K562 (cell line): ENCODE measurements at regions not wholly inside any gene's neighbourhood (a gene's known extent, or its start where the extent isn't known, plus 50 kb on each side); places are given as distances from the start of the nearest gene placed in this dataset.

Source experiments
- BCLAF1 ChIP-seq, 2 experiments: fragments of 450-650 bp in 1 of 2; IDR thresholded peaks; 2 replicates each; pipeline ENCODE4 v1.6.1; 2011 to 2017; ENCODE audit warnings: low read depth in 2 of 2, antibody characterized with exemption in 1 of 2, borderline replicate concordance in 1 of 2, low read length in 1 of 2, mild to moderate bottlenecking in 1 of 2, mixed read lengths in 1 of 2; ENCODE audit not compliant: control insufficient read depth in 1 of 2
- CTCF ChIP-seq, 3 experiments: IDR thresholded peaks in 2 of 3; conservative IDR thresholded peaks in 1 of 3; 2 replicates each; pipeline ENCODE4 v1.5.1; 2011 to 2012; ENCODE audit warnings: low read length in 3 of 3, mild to moderate bottlenecking in 3 of 3, control low read depth in 2 of 3, improper control_type of control experiment in 1 of 3, inconsistent platforms in 1 of 3, low read depth in 1 of 3, mixed read lengths in 1 of 3, moderate library complexity in 1 of 3; ENCODE audit not compliant: insufficient read depth in 2 of 3
- CTCFL ChIP-seq: IDR thresholded peaks from 2 replicates; pipeline ENCODE4 v1.6.1; 2011; ENCODE audit warnings: borderline replicate concordance, low read depth, mild to moderate bottlenecking, moderate library complexity, low read length; ENCODE audit not compliant: insufficient read depth, poor library complexity, severe bottlenecking
- GATAD2B ChIP-seq: fragments of 450-650 bp; IDR thresholded peaks from 2 replicates; pipeline ENCODE4 v1.6.1; 2017; ENCODE audit warnings: mild to moderate bottlenecking, borderline replicate concordance
- NFIX ChIP-seq: fragments of 250-450 bp; sonication (Bioruptor Pico); IDR thresholded peaks from 2 replicates; pipeline ENCODE4 v1.4.0; 2020; ENCODE audit warnings: low read depth, mild to moderate bottlenecking, moderate library complexity
- PHF21A ChIP-seq: fragments of 450-650 bp; IDR thresholded peaks from 2 replicates; pipeline ENCODE4 v1.6.1; 2017; ENCODE audit warnings: low read depth, borderline replicate concordance
- TFAM ChIP-seq: fragments of 250-450 bp; sonication (Bioruptor Pico); conservative IDR thresholded peaks from 2 replicates; pipeline ENCODE4 v1.5.0; 2021; ENCODE audit warnings: mild to moderate bottlenecking, moderate library complexity
- TGIF2 ChIP-seq: sonication (generic); formaldehyde crosslinking; IDR thresholded peaks from 2 replicates; pipeline ENCODE4 v1.8.1; 2022; ENCODE audit warnings: mild to moderate bottlenecking, missing genetic modification reagents, moderate library complexity
- TRIM28 ChIP-seq: fragments of 450-650 bp; IDR thresholded peaks from 2 replicates; pipeline ENCODE4 v1.6.1; 2017
- TF ChIP-seq, protein P1 (sequence below): fragments of 250-450 bp; sonication (Bioruptor Pico); IDR thresholded peaks from 2 replicates; pipeline ENCODE4 v1.8.0; 2021; ENCODE audit warnings: moderate library complexity, mild to moderate bottlenecking, inconsistent platforms

DNA sequence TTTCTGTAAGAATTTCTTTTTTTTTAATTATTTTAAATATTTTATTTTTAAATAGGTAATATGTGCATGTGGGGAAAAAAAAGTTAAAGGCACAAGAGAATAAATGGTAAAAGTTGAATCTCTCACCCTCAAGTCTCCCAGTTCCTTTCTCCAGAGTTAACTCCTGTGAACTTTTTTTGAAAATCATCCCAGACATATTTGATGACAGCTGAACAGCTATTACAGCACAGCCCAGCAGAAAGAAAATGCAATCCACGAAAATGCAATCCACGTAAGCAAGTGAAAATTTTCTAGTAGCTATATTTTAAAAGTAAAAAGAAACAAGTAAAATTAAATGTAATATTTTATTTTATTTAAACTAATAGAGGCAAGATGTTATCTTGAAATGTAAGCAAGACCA is 310.0 kb upstream of the RUNX1 start:
- TF ChIP-seq BCLAF1 (IDR thresholded peaks at IDR 0.05; ENCODE audit: borderline replicate concordance in 1 of 2, control insufficient read depth in 1 of 2, low read depth in 2 of 2, low read length in 1 of 2), result no peak
- no peak for TF ChIP-seq CTCF (IDR thresholded peaks at IDR 0.05 in 2 of 3, conservative IDR thresholded peaks at IDR 0.05 in 1 of 3; ENCODE audit: insufficient read depth in 2 of 3, low read depth in 1 of 3, low read length in 3 of 3)
- no peak for TF ChIP-seq TFAM
- TF ChIP-seq GATAD2B, result no peak
- TF ChIP-seq TGIF2 (CRISPR knock-in tag), result no peak
- TF ChIP-seq NFIX, result no peak
- TF ChIP-seq, protein P1, sequence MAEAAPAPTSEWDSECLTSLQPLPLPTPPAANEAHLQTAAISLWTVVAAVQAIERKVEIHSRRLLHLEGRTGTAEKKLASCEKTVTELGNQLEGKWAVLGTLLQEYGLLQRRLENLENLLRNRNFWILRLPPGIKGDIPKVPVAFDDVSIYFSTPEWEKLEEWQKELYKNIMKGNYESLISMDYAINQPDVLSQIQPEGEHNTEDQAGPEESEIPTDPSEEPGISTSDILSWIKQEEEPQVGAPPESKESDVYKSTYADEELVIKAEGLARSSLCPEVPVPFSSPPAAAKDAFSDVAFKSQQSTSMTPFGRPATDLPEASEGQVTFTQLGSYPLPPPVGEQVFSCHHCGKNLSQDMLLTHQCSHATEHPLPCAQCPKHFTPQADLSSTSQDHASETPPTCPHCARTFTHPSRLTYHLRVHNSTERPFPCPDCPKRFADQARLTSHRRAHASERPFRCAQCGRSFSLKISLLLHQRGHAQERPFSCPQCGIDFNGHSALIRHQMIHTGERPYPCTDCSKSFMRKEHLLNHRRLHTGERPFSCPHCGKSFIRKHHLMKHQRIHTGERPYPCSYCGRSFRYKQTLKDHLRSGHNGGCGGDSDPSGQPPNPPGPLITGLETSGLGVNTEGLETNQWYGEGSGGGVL (CRISPR knock-in tag), result no peak
- no peak for TF ChIP-seq PHF21A
- TF ChIP-seq TRIM28, result no peak
- no peak for TF ChIP-seq CTCFL
